Keratinocyte (primary cell): ENCODE measurements at regions not wholly inside any gene's neighbourhood (a gene's known extent, or its start where the extent isn't known, plus 50 kb on each side); places are given as distances from the start of the nearest gene placed in this dataset.

Source experiments
- DNase-seq: peaks from one replicate; pipeline ENCODE4 v3.0.0-alpha.2; 2011; ENCODE audit warnings: low read depth, missing footprints, low spot score
- FAIRE-seq: peaks from 2 replicates; lab custom pipeline; 2011; peaks lifted over from hg19 to GRCh38; lab: Jason Lieb, UNC
- H2AFZ ChIP-seq: 2 replicates; pipeline ENCODE4 v1.6.0; 2012; ENCODE audit warnings: low read length, control low read depth, inconsistent platforms; ENCODE audit not compliant: control insufficient read depth
- H3K27ac ChIP-seq: 2 replicates; pipeline ENCODE4 v1.5.1; 2011; ENCODE audit warnings: low read length; ENCODE audit not compliant: control insufficient read depth, insufficient read depth
- H3K27me3 ChIP-seq: 3 replicates; pipeline ENCODE4 v1.6.0; 2011; ENCODE audit warnings: low read length; ENCODE audit not compliant: control insufficient read depth, insufficient read depth; ENCODE audit errors: extremely low read depth
- H3K36me3 ChIP-seq, 2 experiments: 2 replicates in 1 of 2; 3 replicates in 1 of 2; pipeline ENCODE4 v1.5.1; 2011; ENCODE audit warnings: low read length in 2 of 2, mild to moderate bottlenecking in 1 of 2; ENCODE audit not compliant: control insufficient read depth in 2 of 2, insufficient read depth in 2 of 2; ENCODE audit errors: extremely low read depth in 1 of 2
- H3K4me1 ChIP-seq: 3 replicates; pipeline ENCODE4 v1.5.1; 2011; ENCODE audit warnings: low read length; ENCODE audit not compliant: control insufficient read depth, insufficient read depth; ENCODE audit errors: extremely low read depth
- H3K4me2 ChIP-seq: 3 replicates; pipeline ENCODE4 v1.6.0; 2011; ENCODE audit warnings: low read depth, low read length; ENCODE audit not compliant: control insufficient read depth, insufficient read depth; ENCODE audit errors: extremely low read depth
- H3K4me3 ChIP-seq, 3 experiments: fragments of 200-600 bp in 1 of 3; sonication (generic) in 1 of 3; 2 replicates in 2 of 3; 3 replicates in 1 of 3; pipeline ENCODE4 v1.5.1; 2011 to 2016; ENCODE audit warnings: low read length in 3 of 3, mild to moderate bottlenecking in 3 of 3, control low read depth in 2 of 3, inconsistent platforms in 1 of 3, low read depth in 1 of 3, mixed read lengths in 1 of 3, mixed run types in 1 of 3, moderate library complexity in 1 of 3; ENCODE audit not compliant: control insufficient read depth in 2 of 3, insufficient read depth in 2 of 3; ENCODE audit errors: extremely low read depth in 1 of 3
- H3K79me2 ChIP-seq: 2 replicates; pipeline ENCODE4 v1.6.0; 2012; ENCODE audit warnings: low read length; ENCODE audit not compliant: control insufficient read depth, insufficient read depth
- H3K9ac ChIP-seq: 3 replicates; pipeline ENCODE4 v1.6.0; 2011; ENCODE audit warnings: low read length; ENCODE audit not compliant: control insufficient read depth, insufficient read depth; ENCODE audit errors: extremely low read depth
- H3K9me1 ChIP-seq: 3 replicates; pipeline ENCODE4 v1.6.0; 2011; ENCODE audit warnings: low read length; ENCODE audit not compliant: control insufficient read depth, insufficient read depth; ENCODE audit errors: extremely low read depth
- H3K9me3 ChIP-seq: 2 replicates; pipeline ENCODE4 v1.5.1; 2012; ENCODE audit warnings: low read depth, low read length; ENCODE audit not compliant: control insufficient read depth
- H4K20me1 ChIP-seq: 3 replicates; pipeline ENCODE4 v1.6.0; 2011; ENCODE audit warnings: low read length; ENCODE audit not compliant: control insufficient read depth, insufficient read depth; ENCODE audit errors: extremely low read depth
- EZH2 ChIP-seq: IDR thresholded peaks from one replicate; pipeline ENCODE4 v1.6.1; 2012; ENCODE audit warnings: inconsistent platforms, mild to moderate bottlenecking, low read length, moderate library complexity
- dilution Hi-C: fragments of 300-500 bp; cut with MboI; formaldehyde crosslinking; loops from one replicate; pipeline ENCODE4 v1.7.0; 2020; ENCODE audit warnings: low sequenced_read_pairs; ENCODE audit not compliant: extremely low pct_ligation_motif_present
- TF ChIP-seq, protein P1 (sequence below), 3 experiments: IDR thresholded peaks in 1 of 3; conservative IDR thresholded peaks in 1 of 3; optimal IDR thresholded peaks in 1 of 3; 2 replicates in 2 of 3; 3 replicates in 1 of 3; pipeline versions ENCODE3 to v1.5.1; 2011; ENCODE audit warnings: low read length in 3 of 3, mild to moderate bottlenecking in 3 of 3, moderate library complexity in 2 of 3, control low read depth in 1 of 3, inconsistent platforms in 1 of 3; ENCODE audit not compliant: insufficient read depth in 2 of 3; ENCODE audit errors: extremely low read depth in 1 of 3

GRCh38 chr12:118704527-118705241, 276.7 kb upstream of the SRRM4 start:
- Histone ChIP-seq H3K4me3 (no peak overlapping the region), H4K20me1 (no peaks in the 10 kb centered on the region), H3K4me1 (no peaks in the 10 kb centered on the region), H3K9me1 (no peaks in the 10 kb centered on the region), H3K79me2 (no peaks in the 10 kb centered on the region), H2AFZ (no peak overlapping the region), H3K9ac (no peak overlapping the region), H3K9me3 (no peaks in the 10 kb centered on the region), H3K27me3 (no peaks in the 10 kb centered on the region), H3K27ac (no peak overlapping the region), H3K4me2 (no peak overlapping the region), H3K36me3 (no peaks in the 10 kb centered on the region)
- FAIRE-seq (no peak), DNase-seq (no peak)
- dilution Hi-C loops = no loop called here
- TF ChIP-seq, protein P1, sequence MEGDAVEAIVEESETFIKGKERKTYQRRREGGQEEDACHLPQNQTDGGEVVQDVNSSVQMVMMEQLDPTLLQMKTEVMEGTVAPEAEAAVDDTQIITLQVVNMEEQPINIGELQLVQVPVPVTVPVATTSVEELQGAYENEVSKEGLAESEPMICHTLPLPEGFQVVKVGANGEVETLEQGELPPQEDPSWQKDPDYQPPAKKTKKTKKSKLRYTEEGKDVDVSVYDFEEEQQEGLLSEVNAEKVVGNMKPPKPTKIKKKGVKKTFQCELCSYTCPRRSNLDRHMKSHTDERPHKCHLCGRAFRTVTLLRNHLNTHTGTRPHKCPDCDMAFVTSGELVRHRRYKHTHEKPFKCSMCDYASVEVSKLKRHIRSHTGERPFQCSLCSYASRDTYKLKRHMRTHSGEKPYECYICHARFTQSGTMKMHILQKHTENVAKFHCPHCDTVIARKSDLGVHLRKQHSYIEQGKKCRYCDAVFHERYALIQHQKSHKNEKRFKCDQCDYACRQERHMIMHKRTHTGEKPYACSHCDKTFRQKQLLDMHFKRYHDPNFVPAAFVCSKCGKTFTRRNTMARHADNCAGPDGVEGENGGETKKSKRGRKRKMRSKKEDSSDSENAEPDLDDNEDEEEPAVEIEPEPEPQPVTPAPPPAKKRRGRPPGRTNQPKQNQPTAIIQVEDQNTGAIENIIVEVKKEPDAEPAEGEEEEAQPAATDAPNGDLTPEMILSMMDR (optimal IDR thresholded peaks at IDR 0.05 in 1 of 3, IDR thresholded peaks at IDR 0.05 in 1 of 3, conservative IDR thresholded peaks at IDR 0.05 in 1 of 3; ENCODE audit: extremely low read depth in 1 of 3, insufficient read depth in 2 of 3, low read length in 3 of 3) = no peak
- no peak for TF ChIP-seq EZH2

DNA sequence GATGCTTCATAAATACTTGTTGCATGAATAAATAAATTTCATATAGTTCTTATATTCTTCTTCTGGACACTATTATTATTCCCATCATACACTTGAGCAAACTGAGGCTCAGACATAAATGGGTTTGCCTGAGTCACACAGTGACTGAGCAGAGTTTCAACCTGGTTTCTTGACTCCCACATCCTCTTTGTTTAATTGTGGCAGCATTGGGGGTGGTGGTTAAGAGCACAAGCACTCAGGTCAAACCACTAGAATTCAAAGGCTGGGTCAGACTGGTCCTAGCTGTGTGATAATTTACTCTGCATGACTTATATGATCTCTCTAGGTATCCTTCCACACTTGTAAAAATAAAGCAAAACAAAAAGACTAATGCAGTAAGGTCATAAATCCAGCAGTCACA, 274.9 kb upstream of the SRRM4 start:
- Histone ChIP-seq H3K27ac (no peak overlapping the region), H3K79me2 (no peaks in the 10 kb centered on the region), H3K4me3 (no peak overlapping the region), H3K4me1 (no peaks in the 10 kb centered on the region), H3K9me3 (no peaks in the 10 kb centered on the region), H3K4me2 (no peak overlapping the region), H3K36me3 (no peaks in the 10 kb centered on the region), H3K9me1 (no peaks in the 10 kb centered on the region), H2AFZ (no peak overlapping the region), H3K9ac (no peak overlapping the region), H3K27me3 (no peaks in the 10 kb centered on the region), H4K20me1 (no peaks in the 10 kb centered on the region)
- TF ChIP-seq, protein P1 (optimal IDR thresholded peaks at IDR 0.05 in 1 of 3, IDR thresholded peaks at IDR 0.05 in 1 of 3, conservative IDR thresholded peaks at IDR 0.05 in 1 of 3; ENCODE audit: extremely low read depth in 1 of 3, insufficient read depth in 2 of 3, low read length in 3 of 3) = no peak
- no peak for TF ChIP-seq EZH2
- FAIRE-seq (no peak), DNase-seq (no peak)
- dilution Hi-C loops = no loop called here
